Lower lobe of right lung (tissue), 2 donors: ENCODE measurements at regions not wholly inside any gene's neighbourhood (a gene's known extent, or its start where the extent isn't known, plus 50 kb on each side); places are given as distances from the start of the nearest gene placed in this dataset.

Experiments used
- ATAC-seq, 2 donors: fragments of 200-7000 bp; cut with Tn5 transposase; one replicate each; pipeline ENCODE4 v1.9.1; 2020 to 2022; ENCODE audit warnings: mild to moderate bottlenecking in 2 of 2, moderate library complexity in 2 of 2
- DNase-seq: peaks from one replicate; pipeline ENCODE4 v3.0.0-alpha.2; 2020
- H3K27ac ChIP-seq: fragments of 200-600 bp; one replicate; pipeline ENCODE4 v1.8.0; 2022
- H3K27me3 ChIP-seq: fragments of 200-600 bp; one replicate; pipeline ENCODE4 v1.8.0; 2022; ENCODE audit warnings: low read depth
- H3K36me3 ChIP-seq: fragments of 200-600 bp; one replicate; pipeline ENCODE4 v1.8.0; 2022; ENCODE audit warnings: mild to moderate bottlenecking
- H3K4me1 ChIP-seq: fragments of 200-600 bp; one replicate; pipeline ENCODE4 v1.8.0; 2022
- H3K4me3 ChIP-seq: fragments of 200-600 bp; one replicate; pipeline ENCODE4 v1.8.0; 2022; ENCODE audit warnings: mild to moderate bottlenecking
- H3K9me3 ChIP-seq: fragments of 200-600 bp; one replicate; pipeline ENCODE4 v1.8.0; 2022
- CTCF ChIP-seq: fragments of 200-600 bp; IDR thresholded peaks from one replicate; pipeline ENCODE4 v1.8.0; 2022; ENCODE audit warnings: antibody characterized with exemption, mild to moderate bottlenecking
- intact Hi-C: fragments of 100-400 bp; cut with DNase I; formaldehyde crosslinking; loops from one replicate; pipeline ENCODE4 v1.11.0; 2022
- donor health status: DM: no; HTN: yes; CAD: no; lungs with severe emphysema.

GRCh38 chr11:27896096-27896495 lies 195.8 kb upstream of the BDNF start:
- intact Hi-C loops, result no loop called here
- DNase-seq (no peak), ATAC-seq (no peak)
- Histone ChIP-seq H3K36me3 (no peaks in the 10 kb centered on the region), H3K4me3 (no peak overlapping the region), H3K4me1 (no peaks in the 10 kb centered on the region), H3K27me3 (no peaks in the 10 kb centered on the region), H3K9me3 (no peaks in the 10 kb centered on the region), H3K27ac (no peak overlapping the region)
- TF ChIP-seq CTCF, result no peak

- Histone ChIP-seq H3K9me3 (no peaks in the 10 kb centered on the region), H3K4me3 (no peak overlapping the region), H3K27me3 (no peaks in the 10 kb centered on the region), H3K27ac (no peak overlapping the region), H3K4me1 (no peaks in the 10 kb centered on the region), H3K36me3 (no peaks in the 10 kb centered on the region)
- intact Hi-C loops, result no loop called here
- DNase-seq (no peak), ATAC-seq (no peak)
- no peak for TF ChIP-seq CTCF
These were observed 194.3 kb upstream of the BDNF start for GRCh38 chr11:27894552-27894951.

- no peaks in the 10 kb centered on the region for H3K27me3 ChIP-seq
- ATAC-seq, result no peak
These were observed 186.6 kb upstream of the BDNF start for GRCh38 chr11:27886857-27887256.

GRCh38 chr11:27882066-27882697 lies 181.9 kb upstream of the BDNF start:
- TF ChIP-seq CTCF, result no peak
- no peaks in the 10 kb centered on the region for H3K27me3 ChIP-seq
- H3K4me1 ChIP-seq, result no peaks in the 10 kb centered on the region
- H3K27ac ChIP-seq, result no peak overlapping the region
- peak in 1 of 2 donors; percentile 54 for ATAC-seq
- no peak overlapping the region for H3K4me3 ChIP-seq
- intact Hi-C loops, result no loop called here
- H3K36me3 ChIP-seq, result no peaks in the 10 kb centered on the region
- no peak for DNase-seq
- H3K9me3 ChIP-seq, result no peaks in the 10 kb centered on the region

More at GRCh38 chr11:27886857-27887256, 186.6 kb upstream of the BDNF start:
- DNase-seq, result no peak
- TF ChIP-seq CTCF, result no peak
- Histone ChIP-seq H3K9me3 (no peaks in the 10 kb centered on the region), H3K4me1 (no peaks in the 10 kb centered on the region), H3K36me3 (no peaks in the 10 kb centered on the region), H3K4me3 (no peak overlapping the region), H3K27ac (no peak overlapping the region)
- intact Hi-C loops, result no loop called here

GRCh38 chr11:27875831-27876775 lies 175.8 kb upstream of the BDNF start:
- Histone ChIP-seq H3K27me3 (no peaks in the 10 kb centered on the region), H3K4me1 (no peaks in the 10 kb centered on the region), H3K27ac (no peak overlapping the region), H3K9me3 (no peaks in the 10 kb centered on the region), H3K4me3 (no peak overlapping the region), H3K36me3 (no peaks in the 10 kb centered on the region)
- TF ChIP-seq CTCF, result no peak
- ATAC-seq (no peak), DNase-seq (no peak)
- intact Hi-C loops, result no loop called here
